Activated CD4-positive, alpha-beta memory T cell treated with anti-CD3 and anti-CD28 coated beads for 36 hours (primary cell): ENCODE measurements at regions not wholly inside any gene's neighbourhood (a gene's known extent, or its start where the extent isn't known, plus 50 kb on each side); places are given as distances from the start of the nearest gene placed in this dataset.

ENCODE experiments used
- CTCF ChIA-PET: fragments of 350-600 bp; sonication (Branson Sonifier 250); formaldehyde crosslinking; loops from one replicate; lab custom pipeline; 2021; ENCODE audit warnings: antibody characterized with exemption, inconsistent platforms; lab: Charles Lee
- POLR2A ChIA-PET: fragments of 350-600 bp; sonication (Branson Sonifier 250); formaldehyde crosslinking; loops from one replicate; lab custom pipeline; 2021; ENCODE audit warnings: antibody characterized with exemption; lab: Charles Lee
- DNase-seq: peaks from one replicate; pipeline ENCODE4 v3.0.0-alpha.2; 2020
- H3K27ac Mint-ChIP-seq: one replicate; pipeline ENCODE4 v1.8.0; 2021; ENCODE audit warnings: mixed read lengths
- H3K27me3 Mint-ChIP-seq: one replicate; pipeline ENCODE4 v1.8.0; 2021; ENCODE audit warnings: mixed read lengths
- H3K36me3 Mint-ChIP-seq: one replicate; pipeline ENCODE4 v1.8.0; 2021; ENCODE audit warnings: mixed read lengths
- H3K4me1 Mint-ChIP-seq: one replicate; pipeline ENCODE4 v1.8.0; 2021; ENCODE audit warnings: low read depth, mixed read lengths
- H3K4me3 Mint-ChIP-seq: one replicate; pipeline ENCODE4 v1.8.0; 2021; ENCODE audit warnings: mild to moderate bottlenecking, mixed read lengths
- H3K9me3 Mint-ChIP-seq: one replicate; pipeline ENCODE4 v1.8.0; 2021; ENCODE audit warnings: mixed read lengths
- intact Hi-C: fragments of 100-400 bp; cut with micrococcal nuclease; formaldehyde crosslinking; loops from one replicate; pipeline ENCODE4 v1.15.1; 2023

- Mint-ChIP-seq H3K4me1 (no peaks in the 10 kb centered on the region), H3K27ac (no peak overlapping the region), H3K27me3 (peaks cover 21% of the 10 kb centered on the region), H3K36me3 (no peaks in the 10 kb centered on the region), H3K9me3 (no peaks in the 10 kb centered on the region), H3K4me3 (no peak overlapping the region)
- no peak for DNase-seq
- POLR2A ChIA-PET, result no interaction called here
- intact Hi-C loops, result no loop called here
- CTCF ChIA-PET, result no interaction called here
Measured at GRCh38 chr16:80489173-80489572, 51.6 kb upstream of the DYNLRB2 start.

GRCh38 chr16:80488167-80488566, 52.6 kb upstream of the DYNLRB2 start:
- Mint-ChIP-seq H3K36me3 (no peaks in the 10 kb centered on the region), H3K27me3 (peaks cover 24% of the 10 kb centered on the region), H3K27ac (no peak overlapping the region), H3K9me3 (no peaks in the 10 kb centered on the region), H3K4me3 (no peak overlapping the region), H3K4me1 (no peaks in the 10 kb centered on the region)
- DNase-seq, result no peak
- intact Hi-C loops, result no loop called here
- POLR2A ChIA-PET, result no interaction called here
- CTCF ChIA-PET, result no interaction called here

GRCh38 chr16:80480664-80481063, 60.1 kb upstream of the DYNLRB2 start:
- intact Hi-C loops, result no loop called here
- H3K4me1 Mint-ChIP-seq, result no peaks in the 10 kb centered on the region
- no peak overlapping the region for H3K27ac Mint-ChIP-seq
- H3K36me3 Mint-ChIP-seq, result no peaks in the 10 kb centered on the region
- peaks cover 14% of the 10 kb centered on the region for H3K27me3 Mint-ChIP-seq
- ChIA-PET POLR2A (no interaction called here), CTCF (no interaction called here)
- DNase-seq, result no peak
- H3K9me3 Mint-ChIP-seq, result no peaks in the 10 kb centered on the region
- H3K4me3 Mint-ChIP-seq, result no peak overlapping the region

GRCh38 chr16:80477838-80478237, 63.0 kb upstream of the DYNLRB2 start:
- POLR2A ChIA-PET, result no interaction called here
- DNase-seq, result no peak
- Mint-ChIP-seq H3K36me3 (no peaks in the 10 kb centered on the region), H3K9me3 (no peaks in the 10 kb centered on the region), H3K4me1 (no peaks in the 10 kb centered on the region), H3K4me3 (no peak overlapping the region), H3K27ac (no peak overlapping the region), H3K27me3 (peaks cover 8% of the 10 kb centered on the region)
- intact Hi-C loops, result no loop called here
- CTCF ChIA-PET, result no interaction called here

GRCh38 chr16:80468029-80468428, 72.8 kb upstream of the DYNLRB2 start:
- Mint-ChIP-seq H3K27ac (no peak overlapping the region), H3K36me3 (no peaks in the 10 kb centered on the region), H3K27me3 (peaks cover 7% of the 10 kb centered on the region), H3K4me3 (no peak overlapping the region), H3K9me3 (no peaks in the 10 kb centered on the region), H3K4me1 (peaks cover 3% of the 10 kb centered on the region)
- CTCF ChIA-PET, result interaction anchor here (1.1 kb wide), 1 partner anchor 1080 kb away, joined by 3 read pairs; no protein-coding TSS in a partner anchor
- POLR2A ChIA-PET, result no interaction called here
- DNase-seq, result no peak
- intact Hi-C loops, result no loop called here

- POLR2A ChIA-PET, result interaction anchor here (0.7 kb wide), 1 partner anchor 865 kb away, joined by 4 read pairs; the partner anchor contains the start of gene MAF
- Mint-ChIP-seq H3K36me3 (no peaks in the 10 kb centered on the region), H3K27me3 (peaks cover 10% of the 10 kb centered on the region), H3K27ac (no peak overlapping the region), H3K4me3 (no peak overlapping the region), H3K4me1 (peaks cover 3% of the 10 kb centered on the region), H3K9me3 (no peaks in the 10 kb centered on the region)
- CTCF ChIA-PET, result interaction anchor here (0.6 to 2.1 kb wide), 25 partner anchors 9 to 1988 kb away, joined by 3 to 11 read pairs (median 4); no protein-coding TSS in a partner anchor
- intact Hi-C loops, result no loop called here
- peak; percentile 74 for DNase-seq
Measured at GRCh38 chr16:80466024-80466987, 74.5 kb upstream of the DYNLRB2 start.

- ChIA-PET POLR2A (no interaction called here), CTCF (interaction anchor here (0.6 to 1.0 kb wide), 3 partner anchors 37 to 465 kb away, joined by 3 read pairs; no protein-coding TSS in a partner anchor)
- H3K4me3 Mint-ChIP-seq, result no peak overlapping the region
- no peaks in the 10 kb centered on the region for H3K9me3 Mint-ChIP-seq
- H3K36me3 Mint-ChIP-seq, result no peaks in the 10 kb centered on the region
- peaks cover 11% of the 10 kb centered on the region for H3K27me3 Mint-ChIP-seq
- no peak overlapping the region for H3K27ac Mint-ChIP-seq
- intact Hi-C loops, result no loop called here
- H3K4me1 Mint-ChIP-seq, result peaks cover 3% of the 10 kb centered on the region
- no peak for DNase-seq
Measured at GRCh38 chr16:80463751-80464495, 76.9 kb upstream of the DYNLRB2 start.

GRCh38 chr16:80463326-80463725, 77.5 kb upstream of the DYNLRB2 start:
- H3K36me3 Mint-ChIP-seq, result no peaks in the 10 kb centered on the region
- peaks cover 14% of the 10 kb centered on the region for H3K27me3 Mint-ChIP-seq
- H3K27ac Mint-ChIP-seq, result no peak overlapping the region
- H3K4me1 Mint-ChIP-seq, result peaks cover 3% of the 10 kb centered on the region
- ChIA-PET CTCF (interaction anchor here (0.5 to 1.0 kb wide), 4 partner anchors 36 to 465 kb away, joined by 3 read pairs; no protein-coding TSS in a partner anchor), POLR2A (no interaction called here)
- intact Hi-C loops, result no loop called here
- no peaks in the 10 kb centered on the region for H3K9me3 Mint-ChIP-seq
- no peak for DNase-seq
- H3K4me3 Mint-ChIP-seq, result no peak overlapping the region

- DNase-seq, result no peak
- peaks cover 15% of the 10 kb centered on the region for H3K27me3 Mint-ChIP-seq
- H3K4me3 Mint-ChIP-seq, result no peak overlapping the region
- intact Hi-C loops, result no loop called here
- CTCF ChIA-PET, result interaction anchor here (0.5 to 1.0 kb wide), 2 partner anchors 64 to 154 kb away, joined by 3 read pairs; no protein-coding TSS in a partner anchor
- H3K4me1 Mint-ChIP-seq, result peaks cover 3% of the 10 kb centered on the region
- H3K36me3 Mint-ChIP-seq, result no peaks in the 10 kb centered on the region
- H3K9me3 Mint-ChIP-seq, result no peaks in the 10 kb centered on the region
- POLR2A ChIA-PET, result no interaction called here
- H3K27ac Mint-ChIP-seq, result no peak overlapping the region
Measured at GRCh38 chr16:80462917-80463316, 77.9 kb upstream of the DYNLRB2 start.

- CTCF ChIA-PET, result interaction anchor here (1.1 to 1.3 kb wide), 2 partner anchors 14 to 66 kb away, joined by 3 to 4 read pairs; no protein-coding TSS in a partner anchor
- intact Hi-C loops, result no loop called here
- H3K27me3 Mint-ChIP-seq, result peaks cover 13% of the 10 kb centered on the region
Measured at GRCh38 chr16:80460988-80461387, 79.8 kb upstream of the DYNLRB2 start.

GRCh38 chr16:80459966-80460365, 80.8 kb upstream of the DYNLRB2 start:
- Mint-ChIP-seq H3K27me3 (peaks cover 13% of the 10 kb centered on the region), H3K36me3 (no peaks in the 10 kb centered on the region), H3K4me3 (no peak overlapping the region), H3K27ac (no peak overlapping the region), H3K4me1 (no peaks in the 10 kb centered on the region), H3K9me3 (no peaks in the 10 kb centered on the region)
- intact Hi-C loops, result no loop called here
- ChIA-PET POLR2A (no interaction called here), CTCF (interaction anchor here (1.3 kb wide), 1 partner anchor 67 kb away, joined by 3 read pairs; no protein-coding TSS in a partner anchor)
- DNase-seq, result no peak

More at GRCh38 chr16:80460988-80461387, 79.8 kb upstream of the DYNLRB2 start:
- Mint-ChIP-seq H3K9me3 (no peaks in the 10 kb centered on the region), H3K4me3 (no peak overlapping the region), H3K36me3 (no peaks in the 10 kb centered on the region), H3K4me1 (no peaks in the 10 kb centered on the region), H3K27ac (no peak overlapping the region)
- POLR2A ChIA-PET, result no interaction called here
- no peak for DNase-seq

GRCh38 chr16:80459331-80459777, 81.4 kb upstream of the DYNLRB2 start:
- CTCF ChIA-PET, result no interaction called here
- Mint-ChIP-seq H3K9me3 (no peaks in the 10 kb centered on the region), H3K4me3 (no peak overlapping the region), H3K27ac (no peak overlapping the region), H3K27me3 (peaks cover 13% of the 10 kb centered on the region), H3K4me1 (no peaks in the 10 kb centered on the region), H3K36me3 (no peaks in the 10 kb centered on the region)
- POLR2A ChIA-PET, result no interaction called here
- intact Hi-C loops, result no loop called here
- no peak for DNase-seq
